ENCODE measurements at regions not wholly inside any gene's neighbourhood (a gene's known extent, or its start where the extent isn't known, plus 50 kb on each side); places are given as distances from the start of the nearest gene placed in this dataset.

DNA sequence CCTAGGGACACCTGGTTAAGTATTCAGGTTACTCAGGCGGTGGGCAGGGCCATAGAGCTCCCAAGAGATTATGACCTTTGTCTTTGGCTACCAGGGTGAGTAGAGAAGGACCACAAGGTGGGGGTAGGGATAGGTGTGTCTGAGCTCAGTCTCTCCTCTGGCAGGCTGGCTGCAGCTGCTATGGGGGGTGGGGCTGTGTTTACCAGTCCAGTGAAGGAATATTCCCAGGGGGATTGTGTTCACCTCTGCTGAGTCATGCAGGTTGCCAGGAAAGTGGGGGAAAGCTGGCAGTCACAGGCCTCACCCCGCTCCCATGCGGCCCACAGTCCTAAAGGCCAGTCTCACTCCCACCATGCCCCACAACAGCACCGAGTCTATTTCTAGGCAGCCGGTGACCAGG lies 53.6 kb upstream of the POU5F2 start:
- TF ChIP-seq CTCF (IDR thresholded peaks at IDR 0.05; ENCODE audit: low read depth, low read length), result no peak
- no peak for DNase-seq (ENCODE audit: extremely low read depth, low read depth)

- no peak for TF ChIP-seq CTCF (IDR thresholded peaks at IDR 0.05; ENCODE audit: low read depth, low read length)
- DNase-seq (ENCODE audit: extremely low read depth, low read depth), result no peak
Observed at GRCh38 chr5:93793159-93793781, 51.9 kb upstream of the POU5F2 start.

DNA sequence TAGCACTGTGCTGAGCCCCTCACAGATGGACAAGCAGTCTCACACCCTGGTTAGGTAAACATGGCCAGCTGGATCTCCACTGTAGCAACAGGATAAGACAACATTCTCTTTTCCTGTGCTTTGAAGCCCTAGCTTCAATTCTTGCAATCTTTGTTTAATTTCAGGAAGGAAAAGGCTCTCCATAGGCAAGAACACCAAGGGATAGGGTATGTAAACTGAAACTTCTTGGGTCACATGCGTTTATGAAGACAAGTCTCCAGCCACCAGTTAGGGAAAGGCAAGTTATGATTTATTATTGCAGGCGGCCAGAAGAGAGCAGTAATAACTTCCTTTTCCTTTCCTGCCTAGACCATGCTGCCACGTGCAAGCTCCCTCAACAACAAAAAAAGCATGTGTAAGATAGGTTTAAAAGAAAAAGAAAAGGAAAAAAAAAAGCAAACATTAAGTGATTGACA lies 50.1 kb upstream of the POU5F2 start:
- TF ChIP-seq CTCF (IDR thresholded peaks at IDR 0.05; ENCODE audit: low read depth, low read length), result no peak
- no peak for DNase-seq (ENCODE audit: extremely low read depth, low read depth)

Measured in AG09319 (cell line).